ENCODE measurements at regions not wholly inside any gene's neighbourhood (a gene's known extent, or its start where the extent isn't known, plus 50 kb on each side); places are given as distances from the start of the nearest gene placed in this dataset.
A peak's percentile ranks its signal among the peaks of the same experiment; 100 is the strongest.

DNA sequence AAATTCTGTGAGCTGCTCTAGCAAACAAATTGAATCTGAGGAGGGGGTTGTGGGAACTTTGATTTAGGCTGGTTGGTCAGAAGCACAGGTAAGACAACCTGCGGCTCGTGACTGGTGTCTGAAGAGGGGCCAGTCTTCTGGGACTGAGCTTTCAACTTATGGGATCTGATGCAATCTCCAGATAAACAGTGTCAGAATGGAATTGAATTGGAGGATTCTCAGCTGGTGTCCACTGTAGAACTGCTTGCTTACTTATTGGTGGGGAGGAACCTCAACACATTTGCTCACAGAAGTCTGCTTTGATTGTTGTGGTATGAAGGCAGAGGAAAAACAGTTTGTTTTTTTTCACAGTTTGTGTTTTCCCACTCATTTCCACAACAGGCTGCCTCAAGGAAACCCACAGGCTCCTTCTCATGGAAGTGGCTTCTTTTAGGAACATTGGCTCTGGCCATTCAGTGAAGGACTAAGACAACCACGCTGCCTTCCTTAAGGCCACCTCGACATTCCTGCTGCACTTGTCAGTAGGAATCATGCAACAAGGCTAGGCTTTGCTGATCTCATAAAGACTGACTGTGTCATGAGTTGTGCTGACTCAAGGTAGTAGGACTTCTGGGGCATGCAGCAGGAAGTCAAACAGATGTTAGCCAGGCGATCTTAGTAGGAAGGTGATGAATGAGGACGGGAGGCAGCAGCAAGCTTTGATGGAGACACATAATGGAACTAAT is 104.7 kb downstream of the TSN start:
- DNase-seq (ENCODE audit: low read depth, low spot score), result no peak

DNA sequence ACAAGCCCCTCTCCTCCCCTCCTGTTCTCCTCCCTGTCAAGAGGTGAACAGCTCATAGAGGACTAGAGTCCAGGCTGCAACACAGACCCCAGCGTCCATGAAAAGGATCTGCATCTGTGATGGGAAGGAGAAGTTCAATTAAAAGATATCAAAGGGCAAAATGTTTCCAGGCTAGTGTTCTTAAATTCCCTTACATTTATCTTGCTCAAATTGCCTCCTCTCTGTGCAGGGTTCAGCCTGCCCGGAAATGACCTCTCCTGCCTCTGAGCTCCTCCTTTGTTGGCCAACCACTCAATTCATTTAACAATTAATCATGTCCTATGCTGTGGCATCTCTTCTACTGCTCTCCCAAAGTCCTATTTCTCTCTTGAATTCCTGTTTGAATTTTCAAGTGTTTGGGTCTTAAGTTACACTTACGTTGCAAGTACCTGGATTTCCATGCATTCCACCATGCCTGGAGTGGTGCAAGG is 105.3 kb downstream of the TSN start:
- no peak for DNase-seq (ENCODE audit: low read depth, low spot score)

- DNase-seq (ENCODE audit: low read depth, low spot score), result no peak
Measured at GRCh38 chr2:121862286-121862685, 106.8 kb downstream of the TSN start.

DNA sequence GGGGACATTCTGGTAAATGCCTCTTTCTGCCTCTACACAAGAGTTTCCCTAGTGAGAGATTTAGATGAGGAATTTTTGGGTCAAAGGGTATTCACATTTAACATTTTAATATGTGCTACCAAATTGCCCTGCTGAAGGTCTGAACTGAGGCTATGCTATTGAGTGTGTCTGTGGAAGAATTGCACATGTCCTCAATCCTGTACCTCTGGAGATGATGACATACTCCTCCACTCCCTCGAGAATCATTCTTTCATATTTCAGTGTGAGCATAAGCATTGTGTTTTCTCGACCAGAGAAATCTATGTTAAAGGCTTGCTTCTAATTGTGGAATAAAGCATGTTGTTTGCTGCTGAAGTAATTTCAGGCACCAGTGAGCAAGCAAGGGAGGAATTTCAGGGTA is 110.5 kb downstream of the TSN start:
- DNase-seq (ENCODE audit: low read depth, low spot score), result no peak

DNA sequence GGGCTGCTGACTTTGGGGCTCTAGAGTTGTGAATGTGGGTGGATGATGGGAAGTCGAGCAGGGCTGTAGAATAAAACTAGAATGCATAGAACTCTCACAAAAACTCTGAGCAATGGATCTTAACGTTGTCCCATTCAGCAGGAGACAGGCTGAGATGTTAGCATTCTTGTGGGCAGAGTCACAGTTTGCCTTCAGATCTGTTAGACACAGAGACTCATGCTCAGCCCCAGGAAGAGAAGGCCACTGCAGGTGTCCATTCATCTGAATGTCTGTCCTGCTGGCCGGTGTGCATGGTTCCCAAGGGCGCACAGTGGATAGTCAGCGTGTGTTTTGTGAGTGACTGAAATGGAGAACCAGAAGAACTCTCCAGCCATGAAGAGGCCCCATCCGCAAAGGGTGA is 111.3 kb downstream of the TSN start:
- DNase-seq (ENCODE audit: low read depth, low spot score), result no peak

- no peak for DNase-seq (ENCODE audit: low read depth, low spot score)
Measured at GRCh38 chr2:121868652-121869051, 113.2 kb downstream of the TSN start.

DNA sequence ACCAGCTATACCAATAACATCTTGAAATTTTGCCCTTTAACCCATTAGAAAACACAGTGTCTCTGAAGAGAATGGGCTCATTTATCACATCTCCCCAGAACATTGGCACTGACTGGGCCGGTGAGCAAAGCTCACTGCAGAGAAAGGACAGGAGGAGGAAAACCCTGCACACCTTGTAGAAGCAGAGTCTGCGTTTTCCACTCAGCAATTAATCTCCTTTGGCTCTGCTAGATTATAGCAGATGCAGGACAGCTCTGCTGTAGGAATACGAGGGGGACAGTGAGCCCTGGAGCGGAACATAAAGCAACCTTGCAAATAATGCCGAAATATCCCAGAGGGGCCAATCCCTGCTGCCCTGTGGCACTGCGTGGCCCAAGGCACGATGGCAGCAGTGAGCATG is 113.9 kb downstream of the TSN start:
- no peak for DNase-seq (ENCODE audit: low read depth, low spot score)

DNA sequence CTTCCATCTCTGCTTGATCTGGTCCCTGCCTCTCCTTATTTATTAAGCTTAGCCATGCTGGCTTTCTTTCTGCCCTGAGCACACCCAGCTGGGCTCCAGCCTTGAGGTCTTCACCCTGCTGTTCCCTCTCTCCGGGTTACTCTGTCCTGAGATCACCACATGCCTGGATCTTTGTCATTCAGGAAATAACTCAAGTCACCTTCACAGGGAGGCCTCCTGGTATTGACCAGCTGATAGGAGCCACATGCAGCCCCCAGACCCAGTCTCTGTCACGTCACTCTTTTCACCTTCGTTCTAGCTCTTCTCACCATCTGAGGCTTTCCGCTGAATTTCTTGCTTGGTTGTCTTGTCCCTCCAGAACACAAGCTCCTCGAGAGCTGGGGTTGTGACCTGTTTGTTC is 114.4 kb downstream of the TSN start:
- no peak for DNase-seq (ENCODE audit: low read depth, low spot score)

GRCh38 chr2:121872651-121873050 is 117.2 kb downstream of the TSN start:
- no peak for DNase-seq (ENCODE audit: low read depth, low spot score)

GRCh38 chr2:121873864-121874263 is 118.4 kb downstream of the TSN start:
- no peak for DNase-seq (ENCODE audit: low read depth, low spot score)

DNA sequence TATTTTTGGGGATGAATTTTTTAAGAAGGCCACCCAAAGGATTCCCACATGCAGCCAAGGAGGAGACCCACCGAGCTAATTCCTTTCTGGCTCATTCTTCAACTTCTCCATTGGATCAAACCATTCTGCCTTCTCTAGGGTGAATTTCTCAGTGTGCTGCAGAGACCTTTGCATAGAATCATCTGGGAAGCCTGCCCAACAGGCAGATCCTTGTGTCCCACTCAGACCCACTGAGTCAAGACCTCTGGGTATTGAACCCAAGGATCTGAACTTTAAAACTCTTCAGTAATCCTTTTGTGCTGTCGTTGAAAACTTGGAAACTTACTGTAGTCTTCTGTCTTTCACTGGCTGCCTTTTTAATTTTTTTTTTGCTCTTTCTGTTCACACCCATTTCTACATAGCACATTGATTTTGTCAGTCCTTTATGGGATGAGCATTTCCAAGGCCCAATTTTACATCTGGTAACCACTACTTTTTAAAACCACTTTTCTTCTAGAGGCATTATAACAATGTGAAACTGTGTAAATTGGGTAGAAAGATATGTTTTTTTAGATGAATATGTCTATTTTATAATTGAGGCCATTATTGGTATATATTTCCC is 120.2 kb downstream of the TSN start:
- DNase-seq (ENCODE audit: low read depth, low spot score), result no peak

DNA sequence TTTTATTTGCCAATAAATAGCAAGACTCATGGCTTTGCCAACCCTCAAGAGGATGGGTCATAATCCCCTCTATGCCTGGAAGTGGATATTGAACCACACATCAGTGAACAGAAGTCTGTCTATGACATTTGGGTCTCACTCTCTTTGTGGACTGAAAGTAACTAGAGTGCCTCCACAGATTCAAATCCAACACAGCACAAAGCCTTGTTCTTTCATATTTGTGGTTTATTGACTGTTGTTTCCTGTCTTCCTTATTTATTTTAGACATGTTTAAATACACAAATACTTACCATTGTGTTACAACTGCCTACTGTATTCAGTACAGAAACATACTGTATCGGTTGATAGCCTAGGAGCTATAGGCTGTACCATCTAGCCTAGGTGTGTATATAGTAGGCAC is 121.9 kb downstream of the TSN start:
- no peak for DNase-seq (ENCODE audit: low read depth, low spot score)

- no peak for DNase-seq (ENCODE audit: low read depth, low spot score)
Measured at GRCh38 chr2:121880283-121880682, 124.8 kb downstream of the TSN start.

DNA sequence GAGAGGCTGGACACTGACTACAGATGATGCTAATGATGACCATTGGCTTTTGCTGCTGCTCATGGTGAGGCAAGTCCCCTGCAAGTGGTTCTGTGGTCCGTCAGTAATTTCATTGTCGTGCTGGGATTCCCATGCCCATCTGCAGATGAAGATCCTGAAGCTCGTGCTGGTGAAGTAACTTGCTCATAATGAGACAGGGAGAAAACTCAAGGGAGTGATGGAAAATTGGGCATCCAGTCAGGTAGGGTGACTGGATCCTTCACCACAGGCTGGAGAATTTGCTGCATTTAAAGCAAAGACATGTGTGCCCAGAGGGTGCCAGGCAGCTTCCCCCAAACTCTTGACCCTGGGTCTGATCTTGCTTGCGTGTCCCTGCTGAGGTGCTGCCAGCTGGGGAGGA is 125.6 kb downstream of the TSN start:
- no peak for DNase-seq (ENCODE audit: low read depth, low spot score)

GRCh38 chr2:121881950-121882349 is 126.5 kb downstream of the TSN start:
- DNase-seq (ENCODE audit: low read depth, low spot score), result peak; percentile 71

DNA sequence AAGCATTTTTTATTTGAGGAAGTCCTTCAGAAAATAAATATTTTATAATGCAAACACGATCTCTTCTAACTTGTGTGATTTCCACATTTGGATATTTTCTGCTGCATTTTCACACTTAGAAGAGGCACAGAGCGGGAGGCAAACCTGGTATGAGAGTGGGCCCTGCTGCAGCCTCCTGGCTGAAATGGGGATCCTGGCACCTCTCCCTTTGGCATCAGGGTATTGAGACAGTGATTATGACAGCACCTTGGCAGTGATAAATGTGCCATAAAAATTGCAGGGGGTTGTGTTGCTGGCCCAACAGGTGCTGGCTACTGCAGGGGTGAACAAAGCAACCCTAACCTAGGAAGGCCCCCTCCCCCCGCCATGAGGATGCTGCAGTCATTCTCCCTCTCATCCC is 128.6 kb downstream of the TSN start:
- no peak for DNase-seq (ENCODE audit: low read depth, low spot score)

- DNase-seq (ENCODE audit: low read depth, low spot score), result no peak
Measured at GRCh38 chr2:121884511-121884921, 129.1 kb downstream of the TSN start.

DNA sequence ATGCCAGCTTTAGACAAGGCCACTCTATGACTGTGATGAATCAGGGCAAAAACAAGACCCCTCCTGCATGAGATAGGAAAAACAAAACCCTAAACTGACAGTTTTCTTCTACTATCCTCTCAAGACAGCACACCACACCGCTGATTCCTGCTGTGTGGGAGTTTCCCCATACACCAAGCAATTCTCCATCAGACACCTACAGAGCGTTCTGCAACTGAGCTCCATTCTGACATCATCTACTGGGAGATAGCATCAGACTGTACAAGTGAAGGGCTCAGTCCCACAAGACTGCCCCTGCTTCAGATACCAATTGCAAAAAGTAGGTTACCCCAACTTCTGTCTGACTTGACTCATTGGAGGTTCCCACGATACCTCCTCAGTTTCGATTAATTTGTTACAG is 130.6 kb downstream of the TSN start:
- DNase-seq (ENCODE audit: low read depth, low spot score), result no peak

DNA sequence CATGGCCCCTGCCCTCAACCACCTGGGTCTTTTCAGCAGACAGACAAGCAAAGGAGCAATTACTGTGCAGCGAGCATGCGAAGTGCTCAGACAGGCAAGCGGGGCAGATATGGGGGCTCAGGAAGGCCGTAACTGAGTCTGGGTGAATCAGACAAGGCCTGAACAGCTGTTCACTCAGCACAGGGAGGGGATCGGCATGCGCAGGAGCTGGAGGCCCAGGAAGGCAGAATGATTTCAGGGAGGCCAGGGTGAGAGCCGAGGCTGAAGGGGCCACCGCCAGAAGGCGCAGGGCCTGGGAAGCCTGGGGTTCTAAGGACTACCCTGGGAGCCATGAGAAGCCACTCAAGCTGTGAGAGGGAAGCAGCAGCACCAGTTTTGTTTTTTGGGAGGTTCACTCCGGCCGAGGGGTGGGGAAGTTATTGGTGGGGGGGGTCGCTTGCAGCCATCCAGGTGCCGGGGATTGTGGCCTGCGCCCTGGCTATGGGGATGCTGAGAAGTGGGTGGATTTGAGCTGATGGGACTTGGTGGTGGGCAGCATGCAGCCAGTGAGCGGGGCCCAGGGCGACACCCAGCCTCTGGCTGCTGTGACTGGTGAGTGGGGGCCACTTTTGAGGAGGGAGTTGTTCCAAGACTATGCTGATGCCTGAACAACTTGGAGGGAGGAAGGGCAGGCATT is 132.2 kb downstream of the TSN start:
- no peak for DNase-seq (ENCODE audit: low read depth, low spot score)

GRCh38 chr2:121888189-121888557 is 132.7 kb downstream of the TSN start:
- DNase-seq (ENCODE audit: low read depth, low spot score), result peak; percentile 43

DNA sequence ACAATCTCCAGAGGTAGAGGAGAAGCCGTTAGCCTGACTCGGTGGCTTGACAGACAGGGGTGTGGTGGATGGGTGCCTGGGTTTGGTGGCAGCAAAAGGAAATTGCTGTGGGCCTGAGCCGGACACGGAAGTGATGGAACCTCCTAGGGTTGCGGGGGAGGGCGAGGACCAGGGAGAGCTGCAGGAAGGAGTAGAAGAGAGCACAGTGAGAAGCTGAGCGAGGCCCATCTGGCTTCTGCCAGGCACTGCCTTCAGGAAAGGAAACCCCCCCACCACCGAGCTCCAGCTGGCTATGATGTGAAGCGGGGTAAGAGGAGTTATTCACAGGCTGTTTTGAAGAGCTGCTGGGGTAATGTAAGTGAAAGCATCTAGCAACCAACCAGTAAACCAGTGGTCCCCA is 134.6 kb downstream of the TSN start:
- no peak for DNase-seq (ENCODE audit: low read depth, low spot score)

- DNase-seq (ENCODE audit: low read depth, low spot score), result no peak
Measured at GRCh38 chr2:121895723-121896571, 140.5 kb downstream of the TSN start.

Data from ELF-1 (cell line).